ENCODE measurements at regions not wholly inside any gene's neighbourhood (a gene's known extent, or its start where the extent isn't known, plus 50 kb on each side); places are given as distances from the start of the nearest gene placed in this dataset.

DNA sequence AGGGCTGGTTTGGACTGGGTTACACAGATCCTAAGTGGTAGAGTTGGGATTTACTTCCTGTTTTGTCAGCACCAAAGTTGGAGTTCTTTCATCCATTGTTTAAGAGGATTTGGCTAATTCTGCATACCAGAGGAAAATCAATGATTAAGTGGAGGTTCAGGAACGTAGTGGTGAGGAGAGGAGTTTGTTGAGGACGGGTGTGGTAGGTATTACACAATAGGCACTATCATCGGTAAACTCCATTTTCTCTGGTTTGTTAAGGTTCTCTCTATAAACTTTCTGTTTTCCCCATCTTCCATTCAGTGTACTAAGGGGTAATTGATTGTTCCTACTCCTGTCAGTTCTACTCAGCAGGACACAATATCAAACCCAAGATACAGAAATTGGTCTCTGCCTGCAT lies 107.5 kb upstream of the VCX2 start:
- Histone ChIP-seq H3K23ac (ENCODE audit: low read length in 2 of 2) (no peak overlapping the region), H3K18ac (ENCODE audit: low read depth in 1 of 2, low read length in 2 of 2) (no peak overlapping the region)

GRCh38 chrX:8279323-8279722 lies 108.3 kb upstream of the VCX2 start:
- Histone ChIP-seq H3K4me1 (ENCODE audit: control insufficient read depth, insufficient read depth, low read depth, low read length) (no peaks in the 10 kb centered on the region), H4K91ac (ENCODE audit: low read length) (no peak overlapping the region), H3K4me3 (ENCODE audit: insufficient read depth in 1 of 2, low read depth in 1 of 2, low read length in 2 of 2) (no peak overlapping the region), H3K9me3 (ENCODE audit: control insufficient read depth, low read length) (peaks cover 16% of the 10 kb centered on the region), H3K36me3 (ENCODE audit: control insufficient read depth in 1 of 2, insufficient read depth in 2 of 2, low read depth in 1 of 2, low read length in 2 of 2) (no peaks in the 10 kb centered on the region), H2BK120ac (ENCODE audit: low read depth, low read length) (no peak overlapping the region), H4K8ac (ENCODE audit: low read length) (no peak overlapping the region), H3K9ac (ENCODE audit: low read length) (no peak overlapping the region), H3K79me1 (replicated peaks; ENCODE audit: low read length, poor library complexity, severe bottlenecking) (no peaks in the 10 kb centered on the region), H3K27me3 (ENCODE audit: control insufficient read depth in 1 of 2, insufficient read depth in 1 of 2, low read length in 2 of 2) (no peaks in the 10 kb centered on the region), H3K18ac (ENCODE audit: low read depth in 1 of 2, low read length in 2 of 2) (no peak overlapping the region), H3K4me2 (ENCODE audit: low read length, poor library complexity, severe bottlenecking) (no peak overlapping the region), H2BK5ac (ENCODE audit: low read depth, low read length, poor library complexity, severe bottlenecking) (no peak overlapping the region), H2BK12ac (ENCODE audit: low read length in 2 of 2) (no peak overlapping the region), H3K27ac (ENCODE audit: low read length, poor library complexity, severe bottlenecking) (no peak overlapping the region), H3K4ac (ENCODE audit: low read depth in 1 of 2, low read length in 2 of 2) (no peak overlapping the region), H3K23ac (ENCODE audit: low read length in 2 of 2) (no peak overlapping the region), H2BK15ac (ENCODE audit: low read depth, poor library complexity, severe bottlenecking) (no peak overlapping the region), H3K14ac (ENCODE audit: low read length in 2 of 2) (no peak overlapping the region), H2AK5ac (ENCODE audit: low read length, severe bottlenecking) (no peak overlapping the region), H2AFZ (ENCODE audit: low read depth, low read length) (no peak overlapping the region)
- WGBS: no CpG with 5 or more reads among the region's 2 CpGs
- DNase-seq: no peak

More for the DNA sequence above, 107.5 kb upstream of the VCX2 start:
- H2AK5ac ChIP-seq (ENCODE audit: low read length, severe bottlenecking): no peak overlapping the region
- H3K14ac ChIP-seq (ENCODE audit: low read length in 2 of 2): no peak overlapping the region
- peaks cover 16% of the 10 kb centered on the region for H3K9me3 ChIP-seq (ENCODE audit: control insufficient read depth, low read length)
- H4K8ac ChIP-seq (ENCODE audit: low read length): no peak overlapping the region
- no peak overlapping the region for H2AFZ ChIP-seq (ENCODE audit: low read depth, low read length)
- H2BK15ac ChIP-seq (ENCODE audit: low read depth, poor library complexity, severe bottlenecking): no peak overlapping the region
- H3K4me3 ChIP-seq (ENCODE audit: insufficient read depth in 1 of 2, low read depth in 1 of 2, low read length in 2 of 2): no peak overlapping the region
- H3K4ac ChIP-seq (ENCODE audit: low read depth in 1 of 2, low read length in 2 of 2): no peak overlapping the region
- H3K4me1 ChIP-seq (ENCODE audit: control insufficient read depth, insufficient read depth, low read depth, low read length): no peaks in the 10 kb centered on the region
- no peak overlapping the region for H3K27ac ChIP-seq (ENCODE audit: low read length, poor library complexity, severe bottlenecking)
- no peak overlapping the region for H4K91ac ChIP-seq (ENCODE audit: low read length)
- DNase-seq: no peak
- no peak overlapping the region for H3K9ac ChIP-seq (ENCODE audit: low read length)
- no peaks in the 10 kb centered on the region for H3K27me3 ChIP-seq (ENCODE audit: control insufficient read depth in 1 of 2, insufficient read depth in 1 of 2, low read length in 2 of 2)
- H3K36me3 ChIP-seq (ENCODE audit: control insufficient read depth in 1 of 2, insufficient read depth in 2 of 2, low read depth in 1 of 2, low read length in 2 of 2): no peaks in the 10 kb centered on the region
- H2BK12ac ChIP-seq (ENCODE audit: low read length in 2 of 2): no peak overlapping the region
- 79% methylated on average over 2 of the region's 3 CpGs for WGBS
- no peak overlapping the region for H2BK120ac ChIP-seq (ENCODE audit: low read depth, low read length)
- no peak overlapping the region for H3K4me2 ChIP-seq (ENCODE audit: low read length, poor library complexity, severe bottlenecking)
- H2BK5ac ChIP-seq (ENCODE audit: low read depth, low read length, poor library complexity, severe bottlenecking): no peak overlapping the region
- no peaks in the 10 kb centered on the region for H3K79me1 ChIP-seq (replicated peaks; ENCODE audit: low read length, poor library complexity, severe bottlenecking)

- Histone ChIP-seq H2BK12ac (ENCODE audit: low read length in 2 of 2) (no peak overlapping the region), H4K91ac (ENCODE audit: low read length) (no peak overlapping the region), H3K18ac (ENCODE audit: low read depth in 1 of 2, low read length in 2 of 2) (no peak overlapping the region), H2BK15ac (ENCODE audit: low read depth, poor library complexity, severe bottlenecking) (no peak overlapping the region), H3K79me1 (replicated peaks; ENCODE audit: low read length, poor library complexity, severe bottlenecking) (no peaks in the 10 kb centered on the region), H3K9ac (ENCODE audit: low read length) (no peak overlapping the region), H3K9me3 (ENCODE audit: control insufficient read depth, low read length) (no peaks in the 10 kb centered on the region), H3K27me3 (ENCODE audit: control insufficient read depth in 1 of 2, insufficient read depth in 1 of 2, low read length in 2 of 2) (no peaks in the 10 kb centered on the region), H3K36me3 (ENCODE audit: control insufficient read depth in 1 of 2, insufficient read depth in 2 of 2, low read depth in 1 of 2, low read length in 2 of 2) (no peaks in the 10 kb centered on the region), H3K23ac (ENCODE audit: low read length in 2 of 2) (no peak overlapping the region), H3K14ac (ENCODE audit: low read length in 2 of 2) (no peak overlapping the region), H2AK5ac (ENCODE audit: low read length, severe bottlenecking) (no peak overlapping the region), H3K4me2 (ENCODE audit: low read length, poor library complexity, severe bottlenecking) (no peak overlapping the region), H2AFZ (ENCODE audit: low read depth, low read length) (no peak overlapping the region), H3K27ac (ENCODE audit: low read length, poor library complexity, severe bottlenecking) (no peak overlapping the region), H4K8ac (ENCODE audit: low read length) (no peak overlapping the region), H2BK120ac (ENCODE audit: low read depth, low read length) (no peak overlapping the region), H3K4me3 (ENCODE audit: insufficient read depth in 1 of 2, low read depth in 1 of 2, low read length in 2 of 2) (no peak overlapping the region), H3K4me1 (ENCODE audit: control insufficient read depth, insufficient read depth, low read depth, low read length) (no peaks in the 10 kb centered on the region), H3K4ac (ENCODE audit: low read depth in 1 of 2, low read length in 2 of 2) (no peak overlapping the region), H2BK5ac (ENCODE audit: low read depth, low read length, poor library complexity, severe bottlenecking) (no peak overlapping the region)
- DNase-seq: no peak
- no CpG with 5 or more reads among the region's 2 CpGs for WGBS
These were observed 113.1 kb upstream of the VCX2 start for GRCh38 chrX:8284131-8284530.

GRCh38 chrX:8288590-8288989 lies 117.5 kb upstream of the VCX2 start:
- Histone ChIP-seq H3K4me1 (ENCODE audit: control insufficient read depth, insufficient read depth, low read depth, low read length) (no peaks in the 10 kb centered on the region), H2BK120ac (ENCODE audit: low read depth, low read length) (no peak overlapping the region), H4K8ac (ENCODE audit: low read length) (no peak overlapping the region), H2BK5ac (ENCODE audit: low read depth, low read length, poor library complexity, severe bottlenecking) (no peak overlapping the region), H2BK15ac (ENCODE audit: low read depth, poor library complexity, severe bottlenecking) (no peak overlapping the region), H2AFZ (ENCODE audit: low read depth, low read length) (no peak overlapping the region), H3K27ac (ENCODE audit: low read length, poor library complexity, severe bottlenecking) (no peak overlapping the region), H3K36me3 (ENCODE audit: control insufficient read depth in 1 of 2, insufficient read depth in 2 of 2, low read depth in 1 of 2, low read length in 2 of 2) (no peaks in the 10 kb centered on the region), H3K18ac (ENCODE audit: low read depth in 1 of 2, low read length in 2 of 2) (no peak overlapping the region), H3K14ac (ENCODE audit: low read length in 2 of 2) (no peak overlapping the region), H3K4me2 (ENCODE audit: low read length, poor library complexity, severe bottlenecking) (no peak overlapping the region), H3K27me3 (ENCODE audit: control insufficient read depth in 1 of 2, insufficient read depth in 1 of 2, low read length in 2 of 2) (no peaks in the 10 kb centered on the region), H3K4me3 (ENCODE audit: insufficient read depth in 1 of 2, low read depth in 1 of 2, low read length in 2 of 2) (no peak overlapping the region), H3K79me1 (replicated peaks; ENCODE audit: low read length, poor library complexity, severe bottlenecking) (no peaks in the 10 kb centered on the region), H3K4ac (ENCODE audit: low read depth in 1 of 2, low read length in 2 of 2) (no peak overlapping the region), H2BK12ac (ENCODE audit: low read length in 2 of 2) (no peak overlapping the region), H2AK5ac (ENCODE audit: low read length, severe bottlenecking) (no peak overlapping the region), H3K23ac (ENCODE audit: low read length in 2 of 2) (no peak overlapping the region), H3K9ac (ENCODE audit: low read length) (no peak overlapping the region), H3K9me3 (ENCODE audit: control insufficient read depth, low read length) (peaks cover 4% of the 10 kb centered on the region), H4K91ac (ENCODE audit: low read length) (no peak overlapping the region)
- DNase-seq: no peak

All from mesenchymal stem cell (in vitro differentiated cells and primary cell).